ENCODE measurements at regions not wholly inside any gene's neighbourhood (a gene's known extent, or its start where the extent isn't known, plus 50 kb on each side); places are given as distances from the start of the nearest gene placed in this dataset.
A peak's percentile ranks its signal among the peaks of the same experiment; 100 is the strongest.
"Not testable (repeated sequence)": the region's sequence is repeated elsewhere in the genome, so short reads cannot be mapped to it uniquely, and the experiment has no call there.

DNA sequence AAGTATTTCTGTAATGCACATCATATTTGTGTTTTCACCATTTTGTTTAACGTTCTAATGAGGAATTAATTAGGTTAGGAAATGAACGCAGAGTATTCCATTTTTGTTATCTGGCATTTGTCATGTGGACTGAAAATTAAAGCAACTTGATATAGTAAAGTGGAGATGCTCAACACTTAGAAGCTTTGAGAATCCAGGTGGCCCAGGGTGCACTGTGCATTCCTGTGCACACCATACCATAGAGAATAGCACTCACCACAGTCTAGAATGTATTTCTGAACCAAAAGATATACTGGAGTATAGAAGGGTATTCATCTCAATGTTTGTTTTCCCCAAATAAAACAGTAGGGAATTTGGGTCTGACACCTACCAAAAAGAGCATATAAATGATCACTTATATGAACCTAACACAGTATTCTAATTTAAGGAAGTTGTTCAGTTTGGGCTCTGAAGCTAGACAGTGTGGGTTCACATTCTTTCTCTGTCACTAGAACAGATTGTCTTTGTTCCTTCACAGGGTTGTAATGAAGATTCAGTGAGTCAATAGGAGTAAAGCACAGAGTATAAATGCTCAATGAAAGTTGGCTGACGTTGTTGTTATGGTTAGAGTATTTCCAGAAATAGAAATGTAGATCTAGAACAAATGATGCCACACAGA is 125.6 kb upstream of the DMRT1 start:
- intact Hi-C loops (cut with DNase I, micrococcal nuclease) = no loop called here
- ATAC-seq = no peak
- DNase-seq = no peak

DNA sequence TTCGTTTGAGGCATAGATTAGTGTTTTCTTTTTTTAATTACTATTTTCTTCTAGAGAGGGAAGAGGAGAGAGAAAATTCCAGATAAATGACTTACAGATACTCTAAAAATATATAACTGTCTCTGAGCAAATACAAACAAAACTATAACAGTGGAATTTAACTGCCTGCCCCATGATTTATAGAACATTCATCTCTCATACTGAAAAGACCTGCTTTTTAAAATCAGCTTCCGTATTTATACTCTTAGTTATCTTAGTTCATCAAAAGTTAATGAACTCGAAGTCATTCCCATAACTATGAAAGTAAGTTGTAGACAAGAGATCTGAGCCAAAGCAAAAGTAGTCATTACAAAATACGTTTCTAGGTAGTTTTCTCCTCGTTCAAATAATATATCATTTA is 123.8 kb upstream of the DMRT1 start:
- intact Hi-C loops (cut with DNase I, micrococcal nuclease) = no loop called here
- ATAC-seq = no peak
- no peak for DNase-seq

DNA sequence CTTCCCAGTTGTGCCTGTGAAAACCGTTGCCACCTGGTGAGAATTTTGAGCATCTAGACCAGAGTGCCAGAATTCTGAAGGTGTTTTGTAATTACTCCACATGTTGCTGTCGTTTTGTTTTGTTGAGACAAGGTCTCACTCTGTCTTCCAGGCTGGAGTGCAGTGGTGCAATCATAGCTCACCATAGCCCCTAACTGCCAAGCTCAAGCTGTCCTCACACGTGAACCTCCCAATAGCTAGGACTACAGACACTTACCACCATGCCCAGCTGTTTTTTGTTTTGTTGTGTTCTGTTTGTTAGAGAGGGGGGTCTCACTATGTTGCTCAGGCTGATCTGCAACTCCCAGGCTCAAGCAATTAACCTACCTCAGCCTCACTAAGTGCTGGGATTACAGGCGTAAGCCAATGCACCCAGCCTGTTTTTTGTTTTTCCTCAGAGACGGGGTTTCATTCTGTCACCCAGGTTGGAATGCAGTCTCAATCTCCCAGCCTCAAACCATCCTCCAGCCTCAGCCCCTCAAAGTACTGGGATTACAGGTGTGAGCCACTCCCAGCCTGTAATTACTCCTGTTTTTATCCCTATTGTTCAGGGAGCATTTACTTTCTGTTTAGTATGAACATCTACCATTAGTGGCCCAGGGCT is 121.1 kb upstream of the DMRT1 start:
- intact Hi-C loops (cut with DNase I, micrococcal nuclease) = no loop called here
- DNase-seq = no peak
- peak; percentile 26 for ATAC-seq

DNA sequence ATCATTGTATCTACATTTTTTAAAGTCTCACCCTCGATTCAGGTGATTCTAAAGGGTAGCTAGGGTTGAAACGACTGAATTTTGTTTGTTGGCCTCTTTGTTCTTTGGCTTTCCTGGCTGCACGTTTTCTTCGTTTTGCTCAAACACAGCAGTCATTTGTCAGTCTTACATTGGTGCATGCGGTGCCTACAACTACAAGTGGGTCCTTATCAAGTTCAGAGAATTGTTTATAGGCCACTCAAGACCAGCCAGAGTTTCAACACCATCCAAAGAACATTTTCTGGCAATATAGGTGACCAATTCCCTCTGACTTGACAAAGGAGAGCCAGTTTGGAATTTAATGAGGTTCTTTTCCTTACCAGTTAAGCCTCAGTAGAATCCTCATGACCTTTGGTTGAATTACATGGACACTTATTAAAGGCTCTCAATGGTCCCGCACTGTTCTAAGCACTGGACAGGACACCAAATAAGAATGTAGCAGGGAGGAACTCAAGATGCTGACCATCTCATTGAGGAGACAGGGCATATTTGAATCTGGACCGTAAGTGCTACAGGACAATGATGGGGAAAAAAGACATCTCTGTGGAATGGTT is 119.0 kb upstream of the DMRT1 start:
- DNase-seq (no peak), ATAC-seq (no peak)
- intact Hi-C loops (cut with DNase I, micrococcal nuclease) = no loop called here

DNA sequence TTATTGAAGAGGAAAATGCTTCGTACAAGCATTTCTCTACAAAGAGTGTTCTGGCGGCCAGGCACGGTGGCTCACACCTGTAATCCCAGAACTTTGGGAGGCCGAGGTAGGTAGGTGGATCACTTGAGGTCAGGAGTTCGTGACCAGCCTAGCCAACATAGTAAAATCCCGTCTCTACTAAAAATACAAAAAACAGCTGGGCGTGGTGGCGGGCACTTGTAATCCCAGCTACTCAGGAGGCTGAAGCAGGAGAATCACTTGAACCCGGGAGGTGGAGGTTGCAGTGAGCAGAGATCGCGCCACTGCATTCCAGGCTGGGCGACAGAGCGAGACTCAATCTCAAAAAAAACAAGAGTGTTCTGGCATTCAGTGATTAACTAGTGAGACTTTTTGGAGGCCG is 117.0 kb upstream of the DMRT1 start:
- DNase-seq = not testable (repeated sequence)

DNA sequence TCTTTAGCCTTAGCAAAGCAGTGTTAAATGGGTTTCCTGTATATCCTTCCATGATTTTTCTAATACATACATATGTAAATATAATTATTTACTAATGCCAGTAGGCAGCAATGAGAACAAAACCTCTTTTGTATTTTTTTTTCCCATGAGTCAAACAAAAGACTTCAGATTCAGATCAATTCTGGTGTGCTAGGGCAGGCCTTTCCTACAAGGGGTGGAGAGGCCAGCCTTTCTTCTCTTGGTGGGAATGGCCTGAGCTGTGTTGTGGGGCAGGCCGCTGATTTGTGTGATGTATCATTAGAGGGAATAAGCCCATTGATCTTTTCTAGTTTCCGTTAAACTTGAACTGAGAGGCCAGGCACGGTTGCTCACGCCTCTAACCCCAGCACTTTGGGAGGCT is 115.5 kb upstream of the DMRT1 start:
- intact Hi-C loops (cut with DNase I, micrococcal nuclease) = no loop called here
- DNase-seq (no peak), ATAC-seq (no peak)

More for the DNA sequence above, 117.0 kb upstream of the DMRT1 start:
- intact Hi-C loops (cut with DNase I, micrococcal nuclease); ATAC-seq: not testable (repeated sequence)

DNA sequence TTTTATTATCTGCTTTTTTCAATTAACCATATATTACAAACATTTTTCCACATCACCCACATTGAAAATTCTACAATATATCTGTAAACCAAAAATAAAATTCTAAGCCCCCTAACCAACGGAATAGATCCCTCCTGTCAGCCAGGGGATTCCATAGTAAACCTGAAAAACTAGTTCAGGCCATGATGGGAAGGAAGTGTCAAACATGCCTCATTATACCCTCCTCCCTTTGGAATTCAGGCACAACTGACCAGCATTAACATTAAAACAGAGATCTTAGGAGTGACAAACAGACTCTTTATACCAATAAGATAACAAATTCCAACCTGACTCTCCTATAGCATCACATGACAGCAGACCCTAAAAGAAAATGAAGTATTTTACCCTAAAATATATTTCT is 113.7 kb upstream of the DMRT1 start:
- no peak for ATAC-seq
- intact Hi-C loops (cut with DNase I, micrococcal nuclease) = no loop called here
- DNase-seq = no peak

DNA sequence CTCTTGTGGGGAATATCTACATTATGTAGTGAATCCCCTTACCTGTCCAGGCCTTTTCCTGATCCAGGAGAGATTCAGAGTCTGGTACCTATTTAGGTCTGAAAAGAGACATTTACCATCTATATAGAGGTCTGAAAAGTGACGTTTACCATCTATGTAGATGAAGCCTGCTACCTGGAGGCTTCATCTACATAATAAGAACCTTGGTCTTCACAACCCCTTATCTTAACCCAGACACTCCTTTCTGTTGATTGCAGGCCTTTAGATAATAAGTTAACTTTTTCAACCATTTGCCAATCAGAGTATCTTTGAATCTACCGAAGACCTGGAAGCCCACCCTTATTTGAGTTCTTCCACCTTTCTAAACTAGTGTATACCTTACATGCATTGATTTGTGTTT is 113.0 kb upstream of the DMRT1 start:
- no peak for ATAC-seq
- intact Hi-C loops (cut with DNase I, micrococcal nuclease) = no loop called here

DNA sequence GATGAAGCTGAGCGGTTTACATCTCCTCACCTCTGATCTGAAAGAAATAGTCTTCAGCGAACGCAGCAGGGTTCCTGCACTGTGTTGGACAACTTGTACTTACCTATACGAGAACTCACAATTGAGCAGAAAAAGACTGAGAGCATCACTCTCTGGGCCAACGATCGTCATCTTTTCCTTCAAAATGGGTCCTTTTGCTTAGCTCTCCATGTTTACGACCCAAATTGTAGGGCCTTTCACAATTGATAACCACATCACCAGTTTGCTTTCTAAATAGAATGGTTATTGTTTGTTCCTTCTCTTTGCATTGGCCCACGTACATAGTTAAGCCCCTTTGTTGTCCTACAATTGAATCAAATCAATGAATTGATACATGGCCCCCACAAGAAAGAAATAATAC is 110.0 kb upstream of the DMRT1 start:
- DNase-seq (no peak), ATAC-seq (no peak)
- intact Hi-C loops (cut with DNase I, micrococcal nuclease) = no loop called here

More for the DNA sequence above, 113.0 kb upstream of the DMRT1 start:
- no peak for DNase-seq

DNA sequence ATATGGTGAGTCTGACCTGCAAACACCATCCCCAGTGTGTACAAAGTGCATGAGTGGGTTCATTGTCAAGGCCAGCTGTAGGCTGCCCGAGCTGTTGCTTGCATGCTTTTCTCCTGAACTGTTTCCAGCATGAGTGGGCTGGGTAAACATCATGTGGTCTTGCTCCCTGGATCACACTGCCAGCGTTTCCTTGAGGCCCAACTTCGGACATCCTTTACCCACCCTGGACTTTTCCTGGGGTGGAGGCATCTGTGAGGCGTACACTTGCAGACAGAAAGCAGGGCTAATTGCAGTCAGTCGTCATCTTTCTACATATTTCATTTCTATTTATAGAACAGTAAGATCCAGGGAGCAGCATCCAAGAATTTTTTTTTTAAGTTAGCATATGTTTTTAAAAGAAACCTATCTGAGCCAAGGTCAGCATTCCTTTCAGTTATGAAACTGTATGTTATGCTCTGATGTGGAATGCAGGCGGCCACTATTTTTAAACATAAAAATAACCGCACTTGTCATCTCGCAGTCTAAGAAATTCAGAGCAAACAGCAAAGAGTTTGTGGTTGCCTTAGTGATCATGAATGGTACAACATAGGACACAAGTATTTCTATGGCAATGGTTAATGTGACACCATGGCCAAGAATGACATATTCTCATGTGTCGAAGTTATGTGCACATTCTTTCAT is 106.5 kb upstream of the DMRT1 start:
- intact Hi-C loops (cut with DNase I, micrococcal nuclease) = no loop called here
- ATAC-seq = no peak
- DNase-seq = no peak

DNA sequence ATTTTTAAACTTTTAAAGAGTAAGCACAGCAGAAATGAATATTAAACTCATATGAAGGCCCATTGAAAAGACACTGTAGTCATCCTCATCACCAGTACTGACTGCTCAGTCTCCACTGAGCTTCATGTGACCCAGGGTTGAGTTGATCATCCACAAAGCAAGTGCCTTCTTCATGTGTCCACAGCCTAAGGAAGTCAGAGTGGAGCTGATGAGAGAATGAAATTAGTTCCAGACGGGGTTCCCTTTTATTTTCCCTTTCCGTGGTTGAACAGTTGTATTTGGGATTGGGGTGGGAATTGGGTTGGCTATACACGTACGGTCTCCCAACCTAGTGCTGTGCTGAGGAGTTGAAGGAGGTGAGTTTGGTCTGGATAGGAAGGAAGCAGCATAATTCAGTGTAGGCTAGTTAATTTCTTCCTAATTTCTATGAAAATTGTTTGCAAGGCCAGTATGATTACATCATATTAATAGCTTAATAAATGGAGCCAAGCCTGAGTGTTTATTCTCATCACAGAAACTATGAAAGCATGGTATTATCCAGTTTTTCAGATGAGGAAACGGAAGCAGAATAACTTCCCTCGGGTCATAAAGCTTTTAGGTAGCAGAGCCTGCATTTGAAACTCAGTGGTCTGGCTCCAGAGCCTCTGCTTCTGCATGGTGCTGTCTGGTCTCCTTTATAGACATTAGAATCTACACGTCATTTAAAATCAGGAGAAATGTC is 103.9 kb upstream of the DMRT1 start:
- no peak for DNase-seq
- intact Hi-C loops (cut with DNase I, micrococcal nuclease) = no loop called here
- no peak for ATAC-seq

DNA sequence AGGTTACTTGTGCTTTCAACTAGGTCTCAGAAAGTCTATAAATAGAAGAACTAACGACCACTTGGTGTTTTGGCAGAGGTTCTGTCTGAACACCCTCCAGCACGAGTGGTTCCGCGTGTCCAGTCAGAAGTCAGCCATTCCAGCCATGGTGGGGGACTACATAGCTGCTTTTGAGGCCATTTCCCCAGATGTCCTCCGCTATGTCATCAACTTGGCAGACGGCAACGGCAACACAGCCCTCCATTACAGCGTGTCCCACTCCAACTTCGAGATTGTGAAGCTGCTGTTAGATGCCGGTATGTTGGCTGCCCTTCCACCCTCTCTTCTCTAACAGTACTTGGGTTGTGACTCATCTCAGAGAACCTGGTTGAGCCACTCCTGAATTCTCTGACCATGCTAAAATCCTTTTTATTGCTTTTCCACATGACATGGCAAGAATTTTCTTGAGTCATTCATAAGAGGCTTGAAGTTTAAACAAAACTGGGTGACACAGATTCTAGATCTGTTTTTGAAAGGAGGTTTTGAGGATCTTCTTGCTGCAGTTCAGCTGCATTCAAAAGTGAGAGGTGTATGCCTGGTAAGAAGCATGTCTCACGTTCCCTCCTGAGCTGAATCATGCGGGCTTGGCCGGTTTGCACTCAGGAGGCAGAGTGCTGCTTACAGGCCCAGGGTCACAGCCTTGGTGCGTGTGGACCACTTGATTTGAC is 103.1 kb upstream of the DMRT1 start:
- DNase-seq (peak in 1 of 2 donors; percentile 42), ATAC-seq (peak; percentile 27)
- intact Hi-C loops (cut with DNase I, micrococcal nuclease) = no loop called here

DNA sequence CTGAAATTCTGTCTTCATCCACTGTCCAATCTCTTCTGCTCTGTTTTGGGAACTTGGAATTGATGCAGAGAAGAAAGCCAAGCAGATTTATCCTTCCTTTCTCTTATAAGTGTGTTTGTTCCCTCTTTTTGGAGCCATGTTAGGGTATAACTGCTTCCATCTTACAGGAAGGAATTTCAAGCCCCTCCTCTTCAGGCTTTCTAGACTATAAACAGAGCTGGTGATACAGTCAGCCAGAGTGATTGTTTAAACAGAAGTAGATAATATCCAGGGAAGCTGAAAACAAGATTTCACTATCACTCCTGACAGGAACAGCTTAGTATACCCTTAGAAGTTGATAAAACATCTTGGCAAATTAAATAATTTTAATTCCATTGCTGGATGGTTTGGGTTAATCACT is 102.1 kb upstream of the DMRT1 start:
- DNase-seq (no peak), ATAC-seq (no peak)
- intact Hi-C loops (cut with DNase I, micrococcal nuclease) = no loop called here

DNA sequence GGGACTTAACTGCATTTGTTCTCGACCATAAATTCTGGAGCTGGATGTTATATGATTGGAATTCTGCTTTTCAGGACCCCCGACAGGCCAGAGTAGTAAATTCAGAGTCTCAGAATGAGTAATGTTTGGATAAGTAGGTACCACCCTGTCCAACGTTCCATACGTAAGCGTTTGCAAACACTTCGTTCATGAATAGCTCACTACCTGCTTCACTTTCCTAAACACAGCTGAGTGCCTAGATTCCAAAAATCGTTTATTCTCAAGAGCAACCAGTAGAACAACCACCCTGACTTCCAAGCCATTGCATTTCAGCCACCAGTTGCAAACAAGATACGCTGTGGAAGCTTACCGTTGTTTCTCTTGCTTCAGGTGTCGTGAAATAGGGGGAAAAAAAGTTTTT is 101.3 kb upstream of the DMRT1 start:
- intact Hi-C loops (cut with DNase I, micrococcal nuclease) = no loop called here
- DNase-seq (no peak), ATAC-seq (no peak)

DNA sequence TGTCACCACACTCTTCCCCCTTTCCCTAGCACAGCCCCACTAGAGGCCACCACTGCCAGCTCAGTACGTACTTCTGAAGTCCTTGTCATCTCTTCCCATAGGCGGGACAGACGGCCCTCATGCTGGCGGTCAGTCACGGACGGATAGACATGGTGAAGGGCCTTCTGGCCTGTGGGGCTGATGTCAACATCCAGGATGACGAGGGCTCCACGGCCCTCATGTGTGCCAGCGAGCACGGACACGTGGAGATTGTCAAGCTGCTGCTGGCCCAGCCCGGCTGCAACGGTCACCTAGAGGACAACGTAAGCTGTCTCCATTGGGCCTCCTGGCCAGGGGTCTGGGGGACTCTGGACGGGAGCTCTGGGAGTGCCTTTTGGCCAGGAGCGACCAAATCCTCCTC is 99.4 kb upstream of the DMRT1 start:
- ATAC-seq (no peak), DNase-seq (no peak)
- intact Hi-C loops (cut with DNase I, micrococcal nuclease) = no loop called here

DNA sequence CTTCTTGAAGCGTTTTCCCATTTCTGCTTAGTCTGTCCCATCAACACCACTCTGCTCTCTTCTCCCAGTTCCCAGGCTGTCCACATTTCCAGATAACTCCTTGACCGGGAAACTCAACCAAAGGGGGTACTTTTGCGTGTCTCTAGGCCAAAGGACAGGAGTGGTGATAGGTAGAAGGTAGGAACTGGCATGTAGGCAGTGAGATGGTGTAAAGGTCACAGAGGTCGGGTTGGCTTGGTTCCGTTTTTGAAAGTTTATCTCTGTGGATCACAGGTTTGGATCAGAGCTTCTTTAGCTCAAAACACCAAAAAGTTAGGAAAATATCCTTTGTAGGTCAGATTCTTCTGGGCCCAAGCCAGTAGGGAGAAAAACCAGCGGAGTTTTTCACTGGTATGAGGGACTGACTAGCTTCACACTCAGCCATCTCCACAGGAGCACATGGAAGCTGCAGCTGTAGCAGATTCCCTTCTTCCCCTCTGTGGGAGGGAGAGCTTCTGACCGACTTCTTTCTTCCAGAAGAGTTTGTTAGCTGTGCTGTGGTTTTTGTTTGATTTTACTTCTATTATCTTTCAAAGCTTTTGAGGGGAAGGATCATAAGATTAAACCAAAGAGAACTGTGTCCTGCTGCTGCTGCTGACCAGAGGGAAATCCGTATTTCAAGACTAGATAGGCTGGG is 98.4 kb upstream of the DMRT1 start:
- DNase-seq (no peak), ATAC-seq (no peak)
- intact Hi-C loops (cut with DNase I, micrococcal nuclease) = no loop called here

DNA sequence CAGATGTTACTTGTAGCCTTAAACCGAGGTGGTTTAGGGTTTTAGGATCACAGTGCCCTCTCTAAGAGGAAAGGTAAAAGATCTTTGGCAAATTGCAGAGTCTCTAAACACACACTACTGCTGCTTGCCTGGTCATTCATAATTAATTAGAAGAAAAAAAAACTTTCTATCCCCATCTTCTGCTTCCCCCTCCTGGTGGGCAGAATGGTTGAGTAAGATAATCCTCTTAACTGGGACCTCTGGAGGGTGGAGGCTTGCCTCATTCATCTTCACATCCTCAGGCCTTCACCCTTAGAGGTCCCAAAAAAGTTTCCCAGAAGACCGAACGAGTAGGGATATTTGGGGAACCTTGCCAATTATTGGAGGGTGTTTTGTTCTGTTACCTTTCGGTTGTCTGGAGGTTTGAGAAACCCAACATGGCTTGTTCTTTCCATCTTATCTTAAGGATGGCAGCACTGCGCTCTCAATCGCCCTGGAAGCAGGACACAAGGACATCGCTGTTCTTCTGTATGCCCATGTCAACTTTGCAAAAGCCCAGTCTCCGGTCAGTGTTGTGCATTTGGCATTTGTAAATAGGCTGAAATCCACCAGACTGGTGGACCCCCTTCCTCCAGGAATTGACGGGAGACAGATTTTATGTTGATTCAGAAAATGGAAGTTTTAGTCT is 97.3 kb upstream of the DMRT1 start:
- ATAC-seq = no peak
- intact Hi-C loops (cut with DNase I, micrococcal nuclease) = no loop called here
- no peak for DNase-seq

All from left colon (tissue), 2 donors.